ENCODE measurements at regions not wholly inside any gene's neighbourhood (a gene's known extent, or its start where the extent isn't known, plus 50 kb on each side); places are given as distances from the start of the nearest gene placed in this dataset.
"Not testable (repeated sequence)": the region's sequence is repeated elsewhere in the genome, so short reads cannot be mapped to it uniquely, and the experiment has no call there.

- DNase-seq (ENCODE audit: low spot score), result no peak
These were observed 430.6 kb upstream of the NRG3 start for GRCh38 chr10:81444242-81444929.

- no peak for DNase-seq (ENCODE audit: low spot score)
These were observed 424.3 kb upstream of the NRG3 start for GRCh38 chr10:81450651-81451050.

- DNase-seq (ENCODE audit: low spot score), result no peak
These were observed 402.0 kb upstream of the NRG3 start for GRCh38 chr10:81472927-81473470.

GRCh38 chr10:81473755-81474154 is 401.2 kb upstream of the NRG3 start:
- no peak for DNase-seq (ENCODE audit: low spot score)

- DNase-seq (ENCODE audit: low spot score), result no peak
These were observed 395.7 kb upstream of the NRG3 start for GRCh38 chr10:81479316-81479715.

- no peak for DNase-seq (ENCODE audit: low spot score)
These were observed 378.4 kb upstream of the NRG3 start for GRCh38 chr10:81496626-81497025.

- DNase-seq (ENCODE audit: low spot score), result peak; percentile 4
These were observed 376.9 kb upstream of the NRG3 start for GRCh38 chr10:81498011-81498551.

GRCh38 chr10:81502677-81503359 is 372.2 kb upstream of the NRG3 start:
- no peak for DNase-seq (ENCODE audit: low spot score)

GRCh38 chr10:81505777-81506176 is 369.2 kb upstream of the NRG3 start:
- not testable (repeated sequence) for DNase-seq (ENCODE audit: low spot score)

GRCh38 chr10:81514811-81515210 is 360.2 kb upstream of the NRG3 start:
- DNase-seq (ENCODE audit: low spot score), result no peak

GRCh38 chr10:81520688-81521087 is 354.3 kb upstream of the NRG3 start:
- DNase-seq (ENCODE audit: low spot score), result no peak

- DNase-seq (ENCODE audit: low spot score), result no peak
These were observed 350.5 kb upstream of the NRG3 start for GRCh38 chr10:81524467-81524866.

- no peak for DNase-seq (ENCODE audit: low spot score)
These were observed 342.6 kb upstream of the NRG3 start for GRCh38 chr10:81532403-81532802.

- DNase-seq (ENCODE audit: low spot score), result no peak
These were observed 340.0 kb upstream of the NRG3 start for GRCh38 chr10:81534991-81535390.

- DNase-seq (ENCODE audit: low spot score), result no peak
These were observed 333.5 kb upstream of the NRG3 start for GRCh38 chr10:81541517-81541916.

GRCh38 chr10:81546243-81546642 is 328.8 kb upstream of the NRG3 start:
- DNase-seq (ENCODE audit: low spot score), result no peak

GRCh38 chr10:81548160-81548559 is 326.8 kb upstream of the NRG3 start:
- no peak for DNase-seq (ENCODE audit: low spot score)

GRCh38 chr10:81564143-81564542 is 310.9 kb upstream of the NRG3 start:
- no peak for DNase-seq (ENCODE audit: low spot score)

- DNase-seq (ENCODE audit: low spot score), result no peak
These were observed 305.5 kb upstream of the NRG3 start for GRCh38 chr10:81569488-81569887.

- no peak for DNase-seq (ENCODE audit: low spot score)
These were observed 304.6 kb upstream of the NRG3 start for GRCh38 chr10:81570349-81570748.

- no peak for DNase-seq (ENCODE audit: low spot score)
These were observed 303.9 kb upstream of the NRG3 start for GRCh38 chr10:81570878-81571794.

- DNase-seq (ENCODE audit: low spot score), result no peak
These were observed 300.0 kb upstream of the NRG3 start for GRCh38 chr10:81575036-81575435.
